GM21717 (cell line): ENCODE measurements at regions not wholly inside any gene's neighbourhood (a gene's known extent, or its start where the extent isn't known, plus 50 kb on each side); places are given as distances from the start of the nearest gene placed in this dataset.
"Not testable (repeated sequence)": the region's sequence is repeated elsewhere in the genome, so short reads cannot be mapped to it uniquely, and the experiment has no call there.

ENCODE experiments used
- ATAC-seq: cut with Tn5 transposase; IDR thresholded peaks from one replicate; pipeline ENCODE4 v1.9.1; 2021; ENCODE audit warnings: mild to moderate bottlenecking, moderate library complexity; ENCODE audit not compliant: unreplicated experiment

- ATAC-seq, result no peak
Observed at GRCh38 chr7:153510674-153511073, 541.5 kb upstream of the DPP6 start.

- ATAC-seq, result no peak
Observed at GRCh38 chr7:153514032-153514431, 538.2 kb upstream of the DPP6 start.

GRCh38 chr7:153515359-153515758 lies 536.8 kb upstream of the DPP6 start:
- ATAC-seq, result no peak

GRCh38 chr7:153518201-153518984 lies 533.8 kb upstream of the DPP6 start:
- ATAC-seq, result no peak

GRCh38 chr7:153521370-153521769 lies 530.8 kb upstream of the DPP6 start:
- no peak for ATAC-seq

- no peak for ATAC-seq
Observed at GRCh38 chr7:153522261-153522660, 529.9 kb upstream of the DPP6 start.

- no peak for ATAC-seq
Observed at GRCh38 chr7:153523320-153524015, 528.7 kb upstream of the DPP6 start.

GRCh38 chr7:153524070-153524601 lies 528.1 kb upstream of the DPP6 start:
- no peak for ATAC-seq

GRCh38 chr7:153529100-153529499 lies 523.1 kb upstream of the DPP6 start:
- no peak for ATAC-seq

GRCh38 chr7:153529651-153530165 lies 522.5 kb upstream of the DPP6 start:
- no peak for ATAC-seq

- ATAC-seq, result no peak
Observed at GRCh38 chr7:153530441-153530840, 521.8 kb upstream of the DPP6 start.

GRCh38 chr7:153532326-153532725 lies 519.9 kb upstream of the DPP6 start:
- no peak for ATAC-seq

- ATAC-seq, result no peak
Observed at GRCh38 chr7:153537271-153537670, 514.9 kb upstream of the DPP6 start.

GRCh38 chr7:153541903-153542302 lies 510.3 kb upstream of the DPP6 start:
- ATAC-seq, result no peak

- ATAC-seq, result no peak
Observed at GRCh38 chr7:153543232-153543631, 509.0 kb upstream of the DPP6 start.

- ATAC-seq, result no peak
Observed at GRCh38 chr7:153550173-153550572, 502.0 kb upstream of the DPP6 start.

GRCh38 chr7:153564391-153564790 lies 487.8 kb upstream of the DPP6 start:
- ATAC-seq, result no peak

- no peak for ATAC-seq
Observed at GRCh38 chr7:153566324-153566723, 485.9 kb upstream of the DPP6 start.

GRCh38 chr7:153567426-153567825 lies 484.8 kb upstream of the DPP6 start:
- no peak for ATAC-seq

- ATAC-seq, result not testable (repeated sequence)
Observed at GRCh38 chr7:153569520-153569919, 482.7 kb upstream of the DPP6 start.

GRCh38 chr7:153576096-153576495 lies 476.1 kb upstream of the DPP6 start:
- no peak for ATAC-seq

GRCh38 chr7:153581419-153581818 lies 470.8 kb upstream of the DPP6 start:
- no peak for ATAC-seq
